Endothelial cell of umbilical vein (primary cell): ENCODE measurements at regions not wholly inside any gene's neighbourhood (a gene's known extent, or its start where the extent isn't known, plus 50 kb on each side); places are given as distances from the start of the nearest gene placed in this dataset.

Experiments used
- BruUV-seq: library from RNA; stranded (reverse); fragments of 400-500 nt; replicated peaks from 2 replicates; lab custom pipeline; 2021; lab: Mats Ljungman, UMichigan
- CTCF ChIA-PET: fragments of 300-600, 350-600 bp; sonication (Branson Sonifier 250); formaldehyde crosslinking; loops from one replicate; lab custom pipeline; 2021; ENCODE audit warnings: antibody characterized with exemption, inconsistent platforms; lab: Charles Lee
- POLR2A ChIA-PET: fragments of 300-600, 350-600 bp; sonication (Branson Sonifier 250); formaldehyde crosslinking; loops from one replicate; lab custom pipeline; 2021; ENCODE audit warnings: antibody characterized with exemption, inconsistent platforms; lab: Charles Lee
- DNase-seq: peaks from one replicate; pipeline ENCODE4 v3.0.0-alpha.2; 2011; ENCODE audit warnings: low read depth, low spot score
- FAIRE-seq: peaks from 2 replicates; lab custom pipeline; 2011; peaks lifted over from hg19 to GRCh38; lab: Jason Lieb, UNC
- H2AFZ ChIP-seq: 2 replicates; pipeline ENCODE4 v1.6.0; 2012; ENCODE audit warnings: low read depth, low read length, control low read depth, inconsistent platforms
- H3K27ac ChIP-seq: 2 replicates; pipeline ENCODE4 v1.5.1; 2011; ENCODE audit warnings: low read depth, mild to moderate bottlenecking, control low read depth, low read length, moderate library complexity; ENCODE audit not compliant: insufficient read depth
- H3K27me3 ChIP-seq, 2 experiments: 2 replicates each; pipeline versions ENCODE4 v1.6.0 to v1.6.1; 2011; ENCODE audit warnings: low read length in 2 of 2, mixed read lengths in 1 of 2; ENCODE audit not compliant: control insufficient read depth in 2 of 2, insufficient read depth in 2 of 2
- H3K36me3 ChIP-seq, 2 experiments: 2 replicates in 1 of 2; 3 replicates in 1 of 2; pipeline ENCODE4 v1.5.1; 2011; ENCODE audit warnings: low read length in 2 of 2, mild to moderate bottlenecking in 1 of 2, moderate library complexity in 1 of 2; ENCODE audit not compliant: control insufficient read depth in 2 of 2, insufficient read depth in 2 of 2; ENCODE audit errors: extremely low read depth in 1 of 2
- H3K4me1 ChIP-seq: 3 replicates; pipeline ENCODE4 v1.5.1; 2011; ENCODE audit warnings: mild to moderate bottlenecking, low read length; ENCODE audit not compliant: control insufficient read depth, insufficient read depth; ENCODE audit errors: extremely low read depth
- H3K4me2 ChIP-seq: 2 replicates; pipeline ENCODE4 v1.6.1; 2011; ENCODE audit warnings: low read length, control low read depth, mixed read lengths; ENCODE audit not compliant: insufficient read depth
- H3K4me3 ChIP-seq, 3 experiments: fragments of 200-600 bp in 1 of 3; sonication (generic), shearing (Covaris generic) in 1 of 3; replicated peaks in 1 of 3; 2 replicates each; pipeline ENCODE4 v1.5.1; 2011 to 2016; ENCODE audit warnings: control low read depth in 3 of 3, low read length in 3 of 3, mild to moderate bottlenecking in 2 of 3, inconsistent platforms in 1 of 3, low read depth in 1 of 3, moderate library complexity in 1 of 3; ENCODE audit not compliant: insufficient read depth in 1 of 3
- H3K79me2 ChIP-seq: 2 replicates; pipeline ENCODE4 v1.6.0; 2012; ENCODE audit warnings: low read length, inconsistent platforms; ENCODE audit not compliant: control insufficient read depth, insufficient read depth
- H3K9ac ChIP-seq: replicated peaks from 2 replicates; pipeline ENCODE3; 2011; ENCODE audit warnings: low read length, control low read depth; ENCODE audit not compliant: insufficient read depth; ENCODE audit errors: extremely low read depth
- H3K9me1 ChIP-seq: replicated peaks from 3 replicates; pipeline ENCODE4 v1.6.0; 2011; ENCODE audit warnings: mild to moderate bottlenecking, low read length; ENCODE audit not compliant: control insufficient read depth, insufficient read depth; ENCODE audit errors: extremely low read depth
- H3K9me3 ChIP-seq: replicated peaks from 2 replicates; pipeline ENCODE4 v1.5.1; 2012; ENCODE audit warnings: low read length, inconsistent platforms; ENCODE audit not compliant: control insufficient read depth, insufficient read depth
- H4K20me1 ChIP-seq: replicated peaks from 2 replicates; pipeline ENCODE3; 2011; ENCODE audit warnings: mild to moderate bottlenecking, low read length; ENCODE audit not compliant: control insufficient read depth, insufficient read depth; ENCODE audit errors: extremely low read depth
- CTCF ChIP-seq, 2 donors: IDR thresholded peaks; 1 replicate in 1 of 2; 2 replicates in 1 of 2; pipeline ENCODE4 v1.5.1; 2011; ENCODE audit warnings: low read length in 2 of 2, mild to moderate bottlenecking in 2 of 2, moderate library complexity in 2 of 2, control low read depth in 1 of 2, inconsistent platforms in 1 of 2, low read depth in 1 of 2; ENCODE audit not compliant: insufficient read depth in 1 of 2; ENCODE audit errors: extremely low read depth in 1 of 2
- EZH2 ChIP-seq: IDR thresholded peaks from 2 replicates; pipeline ENCODE4 v1.6.1; 2012; ENCODE audit warnings: borderline replicate concordance, low read depth, mild to moderate bottlenecking, moderate library complexity, low read length, inconsistent platforms; ENCODE audit not compliant: severe bottlenecking
- FOS ChIP-seq: IDR thresholded peaks from 2 replicates; pipeline ENCODE4 v1.6.1; 2011; ENCODE audit warnings: mild to moderate bottlenecking, low read length, moderate library complexity, borderline replicate concordance; ENCODE audit not compliant: insufficient read depth
- GATA2 ChIP-seq: IDR thresholded peaks from 2 replicates; pipeline ENCODE4 v1.7.0; 2011; ENCODE audit warnings: low read depth, mild to moderate bottlenecking, moderate library complexity, mixed read lengths, low read length; ENCODE audit not compliant: insufficient read length, insufficient read depth
- JUN ChIP-seq: IDR thresholded peaks from 2 replicates; pipeline ENCODE4 v1.6.1; 2011; ENCODE audit warnings: borderline replicate concordance, low read depth; ENCODE audit not compliant: insufficient read length, insufficient read depth
- MYC ChIP-seq: IDR thresholded peaks from one replicate; pipeline ENCODE4 v1.6.1; 2011; ENCODE audit warnings: mild to moderate bottlenecking, low read depth, low read length
- POLR2A ChIP-seq: IDR thresholded peaks from 2 replicates; pipeline ENCODE4 v1.6.1; 2012; ENCODE audit warnings: low read depth, mild to moderate bottlenecking, control low read depth, low read length
- POLR2AphosphoS5 ChIP-seq: IDR thresholded peaks from 2 replicates; pipeline ENCODE4 v1.6.1; 2012; ENCODE audit warnings: low read depth, mild to moderate bottlenecking, control low read depth, low read length, moderate library complexity; ENCODE audit not compliant: insufficient read depth
- dilution Hi-C: fragments of 300-500 bp; cut with MboI; formaldehyde crosslinking; loops from one replicate; pipeline ENCODE4 v1.15.0; 2019; ENCODE audit warnings: low sequenced_read_pairs; ENCODE audit not compliant: extremely low pct_ligation_motif_present
- intact Hi-C: fragments of 100-400 bp; cut with micrococcal nuclease; formaldehyde crosslinking; loops from one replicate; pipeline ENCODE4 v1.10.0; 2022
- TF ChIP-seq, protein P1 (sequence below): IDR thresholded peaks from 2 replicates; pipeline ENCODE4 v1.6.1; 2011; ENCODE audit not compliant: insufficient read depth, insufficient read length

DNA sequence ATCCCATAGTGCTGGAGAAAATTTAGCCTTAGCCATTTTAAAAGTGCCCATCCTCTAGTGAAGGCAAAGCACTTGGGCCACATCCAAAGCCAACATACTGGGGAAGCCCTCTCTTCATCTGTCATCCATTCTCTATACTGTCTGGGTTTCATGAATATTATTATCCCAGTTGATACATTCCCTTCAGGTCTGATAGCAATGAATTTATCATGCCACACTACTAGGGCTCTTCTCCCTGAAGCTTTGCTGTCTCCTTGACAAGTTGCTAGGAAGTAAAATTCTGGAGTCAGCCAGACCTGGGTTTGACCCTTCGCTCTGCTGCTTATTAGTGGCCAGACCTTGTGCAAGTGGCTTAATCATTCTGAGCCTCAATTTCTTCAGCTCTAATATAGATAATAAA is 1041.4 kb upstream of the ADGRL2 start:
- no peaks in the 10 kb centered on the region for H3K36me3 ChIP-seq
- no TSS peak for BruUV-seq
- FAIRE-seq: no peak
- no peaks in the 10 kb centered on the region for H3K9me1 ChIP-seq
- no peak overlapping the region for H2AFZ ChIP-seq
- H3K4me1 ChIP-seq: no peaks in the 10 kb centered on the region
- intact Hi-C loops (no loop called here), dilution Hi-C loops (no loop called here)
- H3K4me3 ChIP-seq: no peak overlapping the region
- DNase-seq: no peak
- no peaks in the 10 kb centered on the region for H3K79me2 ChIP-seq
- H3K27me3 ChIP-seq: no peaks in the 10 kb centered on the region
- no peak overlapping the region for H3K27ac ChIP-seq
- no peaks in the 10 kb centered on the region for H3K9me3 ChIP-seq
- H4K20me1 ChIP-seq: no peaks in the 10 kb centered on the region
- TF ChIP-seq, protein P1, sequence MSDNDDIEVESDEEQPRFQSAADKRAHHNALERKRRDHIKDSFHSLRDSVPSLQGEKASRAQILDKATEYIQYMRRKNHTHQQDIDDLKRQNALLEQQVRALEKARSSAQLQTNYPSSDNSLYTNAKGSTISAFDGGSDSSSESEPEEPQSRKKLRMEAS: no peak
- no peak for TF ChIP-seq POLR2AphosphoS5
- no peak for TF ChIP-seq JUN
- no peak for TF ChIP-seq FOS
- no peak for TF ChIP-seq GATA2
- no peak for TF ChIP-seq EZH2
- TF ChIP-seq POLR2A: no peak
- TF ChIP-seq CTCF (IDR thresholded peaks at IDR 0.05; ENCODE audit: extremely low read depth in 1 of 2, insufficient read depth in 1 of 2, low read depth in 1 of 2, low read length in 2 of 2): no peak
- TF ChIP-seq MYC: no peak
- ChIA-PET CTCF (no interaction called here), POLR2A (no interaction called here)
- no peak overlapping the region for H3K9ac ChIP-seq
- H3K4me2 ChIP-seq: no peak overlapping the region
